A673 (cell line): ENCODE measurements at regions not wholly inside any gene's neighbourhood (a gene's known extent, or its start where the extent isn't known, plus 50 kb on each side); places are given as distances from the start of the nearest gene placed in this dataset.

Experiments used
- BruUV-seq: library from RNA; stranded (reverse); fragments of 400-500 nt; replicated peaks from 2 replicates; lab custom pipeline; 2021; lab: Mats Ljungman, UMichigan
- CTCF ChIA-PET: fragments of 300-600 bp; sonication (Branson Sonifier 250); formaldehyde crosslinking; loops from one replicate; lab custom pipeline; 2022; ENCODE audit warnings: antibody characterized with exemption; lab: Charles Lee
- POLR2A ChIA-PET: fragments of 300-600 bp; sonication (Branson Sonifier 250); formaldehyde crosslinking; loops from one replicate; lab custom pipeline; 2022; ENCODE audit warnings: antibody characterized with exemption; ENCODE audit not compliant: low non-redundant PET; lab: Charles Lee
- DNase-seq: peaks from one replicate; pipeline ENCODE4 v3.0.0-alpha.2; 2015; ENCODE audit warnings: low spot score
- H3K27ac ChIP-seq: fragments of 200-600 bp; sonication (generic); 2 replicates; pipeline ENCODE4 v1.5.1; 2016; ENCODE audit warnings: mixed run types, low read depth, mild to moderate bottlenecking, mixed read lengths, antibody characterized with exemption, low read length; ENCODE audit not compliant: poor library complexity, severe bottlenecking
- H3K27me3 ChIP-seq: fragments of 200-600 bp; sonication (generic); replicated peaks from 2 replicates; pipeline ENCODE4 v1.6.1; 2017; ENCODE audit warnings: mixed run types, low read depth, mild to moderate bottlenecking, mixed read lengths, antibody characterized with exemption, low read length; ENCODE audit not compliant: insufficient read depth, poor library complexity
- H3K36me3 ChIP-seq: fragments of 200-600 bp; sonication (generic); 2 replicates; pipeline ENCODE4 v1.6.1; 2016; ENCODE audit warnings: mixed run types, mild to moderate bottlenecking, mixed read lengths, antibody characterized with exemption, low read length; ENCODE audit not compliant: insufficient read depth, poor library complexity, severe bottlenecking
- H3K4me1 ChIP-seq: fragments of 200-600 bp; sonication (generic); 2 replicates; pipeline ENCODE4 v1.6.1; 2017; ENCODE audit warnings: mixed run types, mild to moderate bottlenecking, mixed read lengths, antibody characterized with exemption, low read length; ENCODE audit not compliant: insufficient read depth, poor library complexity, severe bottlenecking
- H3K4me3 ChIP-seq: fragments of 200-600 bp; sonication (generic); 2 replicates; pipeline ENCODE4 v1.5.1; 2016; ENCODE audit warnings: low read depth, mixed run types, mild to moderate bottlenecking, mixed read lengths, low read length; ENCODE audit not compliant: poor library complexity, severe bottlenecking
- H3K9me3 ChIP-seq: fragments of 200-600 bp; sonication (generic); 2 replicates; pipeline ENCODE4 v1.6.1; 2016; ENCODE audit warnings: mixed run types, low read depth, mild to moderate bottlenecking, mixed read lengths, antibody characterized with exemption, low read length; ENCODE audit not compliant: poor library complexity, severe bottlenecking
- CTCF ChIP-seq: fragments of 300-800, 200-600 bp; sonication (generic); conservative IDR thresholded peaks from 2 replicates; pipeline ENCODE4 v1.5.1; 2017; ENCODE audit warnings: low read depth, mild to moderate bottlenecking, antibody characterized with exemption, low read length, moderate library complexity, mixed read lengths
- EZH2 ChIP-seq: fragments of 200-600 bp; sonication (generic); IDR thresholded peaks from 2 replicates; pipeline ENCODE4 v1.6.1; 2017; ENCODE audit warnings: borderline replicate concordance, low read depth, mild to moderate bottlenecking, mixed read lengths, antibody characterized with exemption, low read length; ENCODE audit not compliant: poor library complexity, severe bottlenecking
- intact Hi-C: fragments of 100-400 bp; cut with micrococcal nuclease; formaldehyde crosslinking; loops from one replicate; pipeline ENCODE4 v1.10.0; 2022; ENCODE audit not compliant: unreplicated experiment

- no peaks in the 10 kb centered on the region for H3K4me1 ChIP-seq
- H3K27ac ChIP-seq = no peak overlapping the region
- H3K27me3 ChIP-seq = no peaks in the 10 kb centered on the region
- DNase-seq = no peak
- BruUV-seq = no TSS peak
- intact Hi-C loops = no loop called here
- no peaks in the 10 kb centered on the region for H3K9me3 ChIP-seq
- H3K4me3 ChIP-seq = no peak overlapping the region
- POLR2A ChIA-PET = no interaction called here
- TF ChIP-seq EZH2 (no peak), CTCF (no peak)
- CTCF ChIA-PET = no interaction called here
- no peaks in the 10 kb centered on the region for H3K36me3 ChIP-seq
Measured at GRCh38 chr3:159443266-159443665, 545.4 kb upstream of the IL12A start.

- BruUV-seq = no TSS peak
- Histone ChIP-seq H3K4me3 (no peak overlapping the region), H3K4me1 (no peaks in the 10 kb centered on the region), H3K36me3 (no peaks in the 10 kb centered on the region), H3K27me3 (no peaks in the 10 kb centered on the region), H3K27ac (no peak overlapping the region), H3K9me3 (no peaks in the 10 kb centered on the region)
- TF ChIP-seq EZH2 (no peak), CTCF (no peak)
- CTCF ChIA-PET = no interaction called here
- POLR2A ChIA-PET = no interaction called here
- DNase-seq = no peak
- intact Hi-C loops = no loop called here
Measured at GRCh38 chr3:159447841-159448240, 540.8 kb upstream of the IL12A start.

- TF ChIP-seq CTCF (no peak), EZH2 (no peak)
- no peak overlapping the region for H3K4me3 ChIP-seq
- ChIA-PET CTCF (no interaction called here), POLR2A (no interaction called here)
- H3K27ac ChIP-seq = no peak overlapping the region
- intact Hi-C loops = no loop called here
- H3K27me3 ChIP-seq = no peaks in the 10 kb centered on the region
- H3K4me1 ChIP-seq = no peaks in the 10 kb centered on the region
- no peaks in the 10 kb centered on the region for H3K36me3 ChIP-seq
- H3K9me3 ChIP-seq = no peaks in the 10 kb centered on the region
- no TSS peak for BruUV-seq
- no peak for DNase-seq
Measured at GRCh38 chr3:159448902-159449301, 539.7 kb upstream of the IL12A start.
